Neural progenitor cell (in vitro differentiated cells): ENCODE measurements at regions not wholly inside any gene's neighbourhood (a gene's known extent, or its start where the extent isn't known, plus 50 kb on each side); places are given as distances from the start of the nearest gene placed in this dataset.

ENCODE experiments used
- CTCF ChIP-seq: fragments of 200-600 bp; sonication (generic); IDR thresholded peaks from 2 replicates; pipeline ENCODE4 v1.5.1; 2017; ENCODE audit warnings: antibody characterized with exemption, mild to moderate bottlenecking
- EZH2 ChIP-seq: fragments of 200-600 bp; sonication (generic); IDR thresholded peaks from 2 replicates; pipeline ENCODE4 v1.6.1; 2017; ENCODE audit warnings: antibody characterized with exemption, mild to moderate bottlenecking, moderate library complexity

GRCh38 chr11:107263844-107264563 lies 193.6 kb downstream of the CWF19L2 start:
- TF ChIP-seq CTCF (no peak), EZH2 (no peak)
